CD4-positive, alpha-beta T cell treated with Interleukin-15 for 4 hours (primary cell): ENCODE measurements at regions not wholly inside any gene's neighbourhood (a gene's known extent, or its start where the extent isn't known, plus 50 kb on each side); places are given as distances from the start of the nearest gene placed in this dataset.

Experiments
- DNase-seq: peaks from one replicate; pipeline ENCODE4 v3.0.0-alpha.2; 2020; ENCODE audit warnings: low spot score

DNA sequence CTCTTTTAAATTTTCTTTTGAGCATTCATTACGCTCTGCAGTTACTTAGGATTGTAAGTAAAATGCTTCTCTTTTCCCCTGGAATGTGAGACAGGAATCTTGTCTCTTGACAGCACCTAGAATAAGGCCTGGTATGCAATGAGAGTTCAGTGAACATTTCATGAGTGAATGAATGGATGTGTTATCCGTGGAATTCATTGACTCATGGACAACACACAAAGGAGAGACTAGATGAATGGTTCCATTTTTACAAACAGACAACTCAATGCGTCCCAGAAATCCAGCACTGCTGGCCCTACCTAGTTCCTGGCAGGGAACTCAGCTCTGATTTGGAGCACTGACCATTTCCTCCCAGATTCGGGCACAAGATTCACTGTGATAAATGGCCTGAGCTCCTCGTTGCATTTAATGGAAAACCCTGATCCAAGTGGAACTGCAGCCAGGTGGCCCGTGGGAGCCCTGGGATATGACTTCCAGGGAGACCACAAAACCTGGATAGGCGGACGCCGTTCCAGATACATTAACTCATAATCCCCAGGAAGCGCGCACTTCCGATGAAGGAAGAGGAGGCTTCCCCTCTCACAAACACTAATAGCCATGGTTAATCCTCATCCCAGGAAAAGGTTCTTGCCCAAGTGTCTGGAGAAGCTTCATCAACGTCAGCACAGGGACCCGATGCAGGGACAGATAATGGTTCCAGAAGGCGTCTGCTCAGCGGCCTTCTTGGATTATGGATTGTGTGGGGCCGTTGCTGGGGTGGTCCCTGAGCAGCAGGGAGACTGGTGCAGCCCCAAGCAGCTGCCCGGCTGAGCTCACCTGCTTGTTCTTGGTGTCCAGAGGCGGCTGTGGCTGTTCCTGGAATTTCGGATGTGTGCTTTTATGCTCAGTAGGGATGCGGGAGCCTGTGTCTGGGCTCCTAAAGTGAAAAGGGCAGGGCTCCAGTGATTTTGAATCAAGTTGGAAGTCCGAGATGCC lies 211.1 kb upstream of the TSHZ3 start:
- DNase-seq, result no peak

DNA sequence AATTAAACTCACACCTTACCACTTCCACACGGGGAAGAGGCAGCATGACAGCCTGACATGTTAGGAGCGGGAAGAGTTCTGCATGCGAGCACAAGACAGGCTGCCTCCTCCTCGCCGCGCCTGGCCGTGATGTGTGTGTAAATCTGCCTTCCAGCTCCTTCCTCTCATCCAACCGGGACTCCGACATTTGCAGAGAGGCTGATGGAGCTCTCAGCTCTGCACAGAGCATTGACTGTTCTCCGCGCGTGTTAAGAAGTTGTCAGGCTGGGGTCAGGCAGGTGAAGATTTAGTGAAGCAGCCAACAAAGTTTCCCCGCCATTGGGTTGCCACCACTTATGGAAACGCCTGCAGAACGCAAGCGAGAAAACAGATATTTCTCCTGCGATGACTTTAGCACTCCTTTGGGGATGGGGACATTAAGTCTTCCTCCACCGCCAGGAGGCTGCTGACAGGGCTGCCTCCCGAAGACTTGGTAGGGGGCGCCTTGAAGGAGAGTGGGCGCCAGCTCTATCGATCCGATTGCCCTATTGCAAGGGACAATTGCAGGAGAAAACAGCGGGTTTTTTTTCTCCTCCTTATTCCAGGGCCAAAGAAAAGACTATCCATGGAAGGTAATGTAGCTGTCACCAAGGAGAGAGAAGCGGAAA lies 213.9 kb upstream of the TSHZ3 start:
- DNase-seq, result no peak

DNA sequence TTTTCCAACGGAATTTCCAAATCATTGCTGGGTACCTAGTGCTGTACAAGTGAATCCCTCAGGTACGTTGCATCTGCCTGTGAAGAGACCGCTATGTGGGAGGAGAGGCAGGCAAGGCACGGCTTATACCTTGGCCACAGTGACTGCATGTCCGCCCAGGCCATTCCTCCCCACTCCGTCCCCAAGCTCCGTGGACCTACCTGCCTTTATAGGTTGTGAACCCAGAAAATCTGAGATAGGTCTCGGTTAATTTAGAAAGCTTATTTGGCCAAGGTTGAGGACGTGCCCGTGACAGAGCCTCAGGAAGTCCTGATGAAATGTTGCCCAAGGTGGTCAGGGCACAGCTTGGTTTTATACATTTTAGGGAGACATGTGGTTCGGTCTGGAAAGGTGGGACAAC lies 218.5 kb upstream of the TSHZ3 start:
- DNase-seq, result no peak

DNA sequence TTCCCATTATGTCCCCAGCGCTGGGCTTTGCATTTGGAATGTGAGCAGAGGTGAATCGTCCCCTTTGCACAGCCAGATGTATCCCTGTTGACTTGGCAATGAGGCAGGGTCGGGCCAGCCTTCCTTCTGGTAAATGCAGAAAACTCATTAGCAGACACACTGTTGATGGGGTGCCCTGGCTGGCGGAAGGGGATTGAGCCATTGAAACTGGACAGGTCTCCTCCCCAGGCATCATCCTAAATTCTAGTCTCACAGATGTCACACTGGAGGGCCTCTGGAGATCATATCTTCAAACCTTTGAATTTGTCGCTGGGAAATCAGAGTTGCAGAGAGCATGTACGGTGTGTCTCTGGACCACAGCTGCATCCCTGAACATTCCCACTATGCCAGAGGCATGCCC lies 219.5 kb upstream of the TSHZ3 start:
- DNase-seq, result no peak

DNA sequence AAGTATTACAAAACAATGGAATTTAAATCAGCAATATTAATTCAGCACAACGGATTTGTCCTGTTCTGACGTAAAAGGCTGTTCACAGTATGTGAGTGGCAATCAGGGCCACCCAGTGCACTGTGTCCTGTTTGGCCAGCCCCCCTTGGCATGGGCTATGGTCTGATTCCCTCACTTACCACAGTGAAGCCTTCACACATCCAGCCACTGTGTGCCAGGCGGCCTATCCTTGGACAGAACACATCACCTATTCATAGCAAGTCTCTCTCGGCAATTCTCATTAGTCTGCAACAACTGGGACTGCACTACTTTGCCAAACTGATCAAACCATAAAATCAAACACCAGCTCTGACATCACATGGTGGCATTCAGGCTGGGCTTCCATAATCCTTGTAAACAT lies 221.5 kb upstream of the TSHZ3 start:
- DNase-seq, result no peak

DNA sequence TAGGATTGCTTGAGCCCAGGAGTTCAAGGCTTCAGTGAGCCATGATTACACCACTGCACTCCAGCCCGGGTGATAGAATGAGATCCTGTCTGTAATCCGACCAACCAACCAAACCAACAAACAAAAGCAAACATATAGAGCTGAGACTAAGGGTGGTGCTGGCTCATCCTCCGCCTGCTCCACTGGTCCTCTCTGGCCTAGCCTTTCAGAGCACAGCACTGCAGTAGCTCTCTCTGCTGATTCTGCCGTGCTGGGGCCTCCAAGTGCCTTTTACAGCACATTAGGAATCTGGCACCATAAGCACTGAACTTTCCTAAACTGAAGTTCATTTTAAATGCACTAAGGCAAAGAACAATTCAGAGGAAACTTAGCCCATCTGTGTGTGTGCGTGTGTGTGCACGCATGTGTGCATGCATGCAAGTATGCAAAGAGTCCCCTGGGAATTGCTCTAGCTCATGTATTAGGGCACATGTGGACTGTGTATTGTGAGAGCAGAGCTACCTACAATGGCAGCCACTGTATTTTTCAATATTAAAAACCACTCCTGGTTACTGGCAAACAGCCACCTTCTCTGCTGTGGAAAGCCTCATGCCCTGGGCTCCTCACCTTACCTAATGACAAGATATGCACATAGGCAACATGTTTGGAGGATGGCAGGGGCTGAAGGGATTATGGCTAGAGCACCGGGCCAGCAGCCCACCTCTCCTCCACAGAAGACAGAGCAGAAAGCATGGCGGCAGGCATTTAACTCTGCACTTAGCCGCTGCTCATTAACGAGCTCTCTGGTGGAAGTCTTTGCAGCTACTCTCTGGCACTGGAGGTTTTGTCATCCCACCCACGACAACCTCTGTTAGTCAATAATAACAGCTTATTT lies 223.1 kb upstream of the TSHZ3 start:
- no peak for DNase-seq

DNA sequence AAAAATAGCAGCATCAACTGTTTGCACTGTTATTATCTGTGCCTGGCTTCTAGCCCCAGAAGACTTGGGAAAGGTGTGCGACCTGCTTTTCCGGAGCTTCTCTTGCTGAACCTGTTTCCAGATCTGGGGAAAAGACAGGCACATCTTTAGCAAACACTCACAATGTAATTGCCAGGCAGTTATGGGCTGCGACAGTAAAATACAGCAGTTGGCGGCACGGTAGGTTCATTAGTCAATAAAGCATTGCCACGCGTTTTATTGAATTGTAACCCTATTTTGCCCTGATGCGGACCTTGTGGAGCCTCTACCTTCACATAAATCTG lies 223.7 kb upstream of the TSHZ3 start:
- no peak for DNase-seq

DNA sequence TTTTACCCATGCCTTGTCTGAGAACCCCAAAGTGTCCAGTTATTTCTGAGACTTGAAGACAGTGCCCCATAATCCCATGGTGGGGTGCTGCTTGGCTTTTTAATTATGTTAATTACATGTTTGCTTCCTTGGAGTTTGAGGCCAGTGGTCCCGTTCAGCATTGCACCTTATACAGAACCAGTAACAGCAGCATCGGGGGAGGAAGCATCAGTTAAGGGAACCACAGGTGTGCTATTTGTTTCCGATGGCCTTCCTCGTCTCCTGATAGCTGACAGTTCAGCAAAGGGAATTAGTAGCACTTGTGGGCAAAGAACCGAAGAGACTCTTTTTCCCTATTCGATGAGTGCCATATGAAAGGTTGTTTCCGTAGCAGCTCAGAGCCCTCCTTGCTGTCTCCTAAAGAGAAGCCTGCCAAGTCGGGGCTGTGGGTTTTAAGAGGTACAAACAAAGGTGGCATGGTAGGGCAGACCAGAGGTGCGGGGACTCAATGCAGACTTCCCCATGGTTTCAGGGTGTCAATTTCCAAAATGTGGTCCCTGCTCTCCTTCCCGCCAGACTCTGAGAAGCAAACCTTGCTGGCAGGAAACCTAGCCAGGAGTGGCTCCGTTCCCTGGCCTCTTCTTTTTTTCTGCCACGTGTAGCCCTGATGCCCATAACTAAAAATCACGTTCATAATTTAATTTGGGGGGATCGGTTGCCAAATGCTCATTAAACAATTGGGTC lies 225.2 kb upstream of the TSHZ3 start:
- no peak for DNase-seq

DNA sequence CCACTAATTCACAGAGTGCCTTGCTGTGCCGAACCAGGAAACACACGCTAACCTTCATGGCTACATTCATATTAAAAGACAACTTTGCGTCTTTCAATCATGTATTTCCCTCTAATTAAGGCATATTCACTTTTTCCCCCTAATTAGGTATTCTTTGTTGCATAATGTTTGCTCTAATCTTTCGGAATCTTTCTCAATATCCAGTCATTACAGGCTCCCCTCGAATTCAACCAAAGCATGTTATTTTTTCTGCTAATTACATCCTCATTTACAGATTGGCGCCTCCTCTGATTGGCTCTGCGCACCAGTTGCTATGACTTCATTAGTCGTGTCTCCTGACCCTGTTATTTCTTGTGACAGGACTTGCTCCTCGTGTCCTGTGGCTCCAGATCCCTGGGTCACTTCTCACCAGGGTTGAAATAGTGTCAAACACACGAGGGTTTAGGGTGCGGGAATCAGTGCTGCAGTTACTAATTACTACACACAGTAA lies 226.7 kb upstream of the TSHZ3 start:
- DNase-seq, result no peak

DNA sequence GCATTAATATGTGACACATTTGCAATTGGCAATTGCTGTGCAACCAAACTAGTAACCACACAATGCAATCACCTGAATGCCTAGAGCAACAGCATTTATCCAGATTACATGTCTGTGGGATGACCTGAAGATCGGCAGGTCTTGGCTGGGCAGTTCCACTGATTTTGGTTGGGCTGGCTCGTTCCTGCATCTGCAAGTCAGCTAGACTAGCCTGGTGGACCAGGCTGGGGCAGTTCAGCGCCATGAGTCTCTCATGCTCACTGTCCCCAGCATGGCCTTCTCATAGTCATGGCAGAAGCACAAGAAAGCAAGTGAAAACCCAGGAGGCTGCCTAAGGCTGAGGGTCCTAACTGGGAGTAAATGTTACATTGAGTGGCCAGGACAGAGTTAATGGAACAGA lies 229.1 kb upstream of the TSHZ3 start:
- DNase-seq, result no peak

DNA sequence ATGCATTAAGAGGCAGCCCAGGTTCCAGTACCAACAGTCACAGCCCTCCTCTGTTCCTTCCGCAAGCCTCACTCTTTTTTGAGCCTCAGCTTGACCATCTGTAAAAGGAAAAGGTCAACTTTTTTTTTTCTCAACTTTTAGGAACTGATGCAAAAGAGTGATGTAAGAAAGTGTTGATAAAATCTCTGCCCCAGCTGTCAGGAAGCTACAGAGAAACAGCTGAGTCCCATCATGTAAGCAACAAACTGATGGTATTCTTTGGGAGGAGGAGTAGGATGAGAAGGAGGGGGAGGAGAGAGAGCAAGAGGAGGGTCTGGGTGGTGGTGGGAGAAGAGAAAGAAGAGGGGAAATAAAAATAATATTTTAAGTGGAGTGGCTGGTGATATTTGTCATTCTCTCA lies 233.9 kb upstream of the TSHZ3 start:
- no peak for DNase-seq

DNA sequence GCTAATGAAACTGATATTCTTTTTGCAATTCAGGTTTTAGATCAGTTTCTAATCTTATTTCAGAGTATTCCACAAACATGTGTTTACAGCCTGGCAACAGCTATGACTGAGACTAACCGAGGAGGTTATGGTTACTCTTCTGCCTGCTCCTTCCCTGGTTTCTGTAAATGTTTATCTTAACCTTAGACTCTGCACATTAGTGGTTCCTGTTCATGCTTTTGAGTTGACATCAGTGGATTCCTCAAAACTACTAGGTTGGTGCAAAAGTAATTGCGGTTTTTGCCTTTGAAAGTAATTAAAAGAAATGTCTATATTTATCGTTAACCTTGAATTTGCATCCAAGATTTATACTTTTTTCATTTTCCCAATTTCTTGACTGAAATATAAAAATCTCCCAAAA lies 237.0 kb upstream of the TSHZ3 start:
- no peak for DNase-seq

DNA sequence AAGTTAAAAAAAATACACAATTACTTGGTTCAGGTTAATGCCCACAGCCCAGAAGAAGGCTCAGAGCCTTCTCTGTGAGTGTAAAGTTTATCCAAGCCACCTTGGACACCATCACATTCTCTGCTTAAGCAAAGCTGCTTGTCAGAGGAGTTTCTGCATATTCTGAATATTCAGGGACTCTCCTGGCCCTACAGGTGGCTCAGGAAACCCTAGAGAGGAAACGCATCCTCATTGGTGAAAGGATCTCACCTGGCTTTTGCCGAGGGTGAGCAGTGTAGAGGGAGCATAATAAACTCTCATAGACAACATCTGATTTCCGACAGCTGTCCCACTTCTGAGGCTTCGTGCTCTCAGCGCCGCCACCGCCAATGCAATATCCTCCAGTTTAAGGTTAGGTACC lies 239.9 kb upstream of the TSHZ3 start:
- no peak for DNase-seq

DNA sequence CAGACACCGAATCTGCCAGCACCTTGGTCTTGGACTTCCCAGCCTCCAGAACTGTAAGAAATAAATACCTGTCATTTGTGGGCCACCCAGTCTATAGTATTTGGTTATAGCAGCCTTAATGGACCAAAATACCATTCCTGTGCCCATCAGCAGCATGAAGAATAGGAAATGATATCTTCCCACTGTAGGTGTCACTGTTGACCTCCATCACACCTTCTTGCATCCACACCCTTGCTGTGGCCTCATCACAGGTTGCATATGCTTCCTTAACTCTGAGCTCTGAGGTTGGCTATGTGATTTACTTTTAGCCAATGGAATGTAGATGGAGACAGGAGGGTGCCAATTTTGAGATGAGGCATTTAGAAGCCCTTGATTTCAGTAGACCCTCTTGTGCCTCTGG lies 242.0 kb upstream of the TSHZ3 start:
- DNase-seq, result no peak

DNA sequence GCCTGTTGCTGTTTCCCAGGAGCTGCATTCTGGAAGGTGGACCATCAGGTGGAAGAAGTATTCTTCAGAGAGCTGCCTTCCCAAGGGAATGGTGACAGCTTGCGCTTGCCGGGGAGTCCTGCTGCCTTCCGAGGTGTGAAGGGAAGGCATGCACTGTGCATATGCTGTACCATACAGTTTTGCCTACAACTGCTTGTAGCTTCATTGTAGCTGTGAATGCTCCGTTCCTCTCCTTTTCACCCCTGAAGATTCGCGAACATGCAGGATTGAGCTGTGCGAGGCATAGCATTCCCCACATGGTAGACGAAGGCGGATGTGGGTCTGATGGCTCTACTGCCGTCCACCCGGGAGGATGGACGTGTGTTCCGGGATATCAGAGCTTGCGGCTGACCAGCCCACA lies 243.2 kb upstream of the TSHZ3 start:
- no peak for DNase-seq

DNA sequence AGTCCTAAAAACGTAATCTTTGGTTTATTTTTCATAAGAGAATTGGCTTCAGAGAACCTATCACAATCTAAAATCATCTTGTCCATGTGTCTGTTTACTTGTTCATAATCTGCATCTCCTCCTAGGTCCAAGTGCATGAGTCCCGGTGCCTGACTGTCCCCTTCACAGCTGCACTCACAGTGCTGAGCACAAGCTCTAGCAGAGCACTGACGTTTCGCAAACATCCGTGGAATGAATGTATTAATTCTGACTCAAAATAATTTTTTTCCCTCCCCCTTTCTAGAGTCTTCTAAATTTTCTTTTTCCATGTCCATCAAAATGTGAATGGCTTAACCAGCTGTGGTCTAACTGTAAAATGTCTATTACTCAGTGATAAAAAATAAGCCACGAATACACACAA lies 245.5 kb upstream of the TSHZ3 start:
- DNase-seq, result no peak

DNA sequence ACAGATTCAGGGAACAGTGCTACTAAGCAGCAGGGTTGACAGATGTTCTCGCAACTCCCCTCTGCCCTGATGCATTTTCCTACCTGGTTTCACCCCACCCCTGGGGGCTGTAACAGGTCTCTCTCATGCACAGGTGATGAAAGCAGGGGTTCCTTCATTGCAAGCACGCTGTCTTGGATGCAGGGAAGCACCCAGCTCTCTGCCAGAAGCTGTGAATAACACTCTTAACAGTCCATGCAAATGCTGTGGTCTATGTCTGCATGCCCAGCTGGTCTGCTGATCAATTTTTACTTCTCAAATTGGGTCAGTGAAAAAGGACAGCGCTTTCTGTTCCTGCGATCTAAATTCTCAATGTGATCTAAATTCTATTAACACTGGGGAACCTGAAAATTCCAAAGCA lies 246.3 kb upstream of the TSHZ3 start:
- no peak for DNase-seq

DNA sequence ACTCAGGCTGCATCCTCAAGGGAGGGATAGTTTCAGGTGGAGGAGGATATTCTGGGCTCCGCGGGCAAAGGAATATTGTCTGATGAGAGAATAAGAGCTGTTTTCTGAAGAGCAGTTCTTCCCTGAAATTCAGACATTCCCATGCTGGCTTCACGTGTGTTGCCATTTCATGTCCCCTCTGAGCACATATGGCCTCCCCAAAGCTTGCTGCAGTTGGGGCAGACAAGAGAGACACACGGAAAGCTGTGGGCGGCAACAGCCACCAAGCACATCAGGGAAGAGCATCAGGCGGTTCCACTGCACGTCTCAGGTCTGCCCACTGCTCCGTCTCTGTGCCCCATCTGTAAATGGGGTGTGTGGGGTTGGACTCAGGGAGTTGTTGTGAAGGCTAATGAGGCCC lies 247.5 kb upstream of the TSHZ3 start:
- no peak for DNase-seq

DNA sequence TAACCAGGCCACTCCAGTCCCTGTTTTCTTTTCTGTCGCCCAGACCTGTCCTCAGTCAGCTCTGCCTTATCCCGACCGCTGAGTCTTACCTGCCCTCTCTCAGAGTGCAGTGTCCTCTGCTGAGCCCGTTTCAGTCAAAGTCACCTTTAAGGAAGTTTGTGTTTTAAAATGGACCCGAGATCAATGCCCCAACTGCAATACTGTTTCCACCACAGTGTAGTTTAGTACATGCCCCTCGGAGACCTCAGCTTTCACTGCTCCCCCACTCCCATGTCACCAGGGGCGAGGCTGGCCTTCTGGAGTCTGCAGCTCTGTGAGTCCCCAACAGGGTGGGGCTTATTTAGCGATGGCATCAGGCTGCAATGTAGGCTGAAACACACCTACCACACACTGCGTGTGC lies 248.4 kb upstream of the TSHZ3 start:
- no peak for DNase-seq

DNA sequence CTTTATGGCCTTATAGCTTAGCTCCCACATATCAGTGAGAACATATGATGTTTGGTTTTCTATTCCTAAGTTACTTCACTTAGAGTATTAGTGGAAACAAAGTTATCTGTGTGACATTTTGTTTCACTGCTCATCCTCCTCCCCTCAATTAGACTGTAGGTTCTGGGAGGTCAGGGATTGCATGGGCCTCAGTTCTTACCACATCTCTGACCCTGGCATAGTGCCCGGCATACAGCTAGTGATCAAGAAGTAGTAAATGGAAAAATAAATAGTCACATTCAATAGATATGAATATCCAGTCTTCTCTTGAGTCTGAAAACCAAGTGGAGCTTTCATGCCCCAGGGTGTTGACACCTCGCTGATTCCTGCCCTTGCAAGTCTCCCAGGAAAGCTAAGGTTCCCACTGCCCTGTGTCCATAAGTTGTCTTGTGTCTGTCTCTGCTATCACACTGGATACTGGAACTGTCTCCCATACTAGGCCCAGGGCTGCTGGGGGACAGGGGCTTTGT lies 249.5 kb upstream of the TSHZ3 start:
- no peak for DNase-seq

DNA sequence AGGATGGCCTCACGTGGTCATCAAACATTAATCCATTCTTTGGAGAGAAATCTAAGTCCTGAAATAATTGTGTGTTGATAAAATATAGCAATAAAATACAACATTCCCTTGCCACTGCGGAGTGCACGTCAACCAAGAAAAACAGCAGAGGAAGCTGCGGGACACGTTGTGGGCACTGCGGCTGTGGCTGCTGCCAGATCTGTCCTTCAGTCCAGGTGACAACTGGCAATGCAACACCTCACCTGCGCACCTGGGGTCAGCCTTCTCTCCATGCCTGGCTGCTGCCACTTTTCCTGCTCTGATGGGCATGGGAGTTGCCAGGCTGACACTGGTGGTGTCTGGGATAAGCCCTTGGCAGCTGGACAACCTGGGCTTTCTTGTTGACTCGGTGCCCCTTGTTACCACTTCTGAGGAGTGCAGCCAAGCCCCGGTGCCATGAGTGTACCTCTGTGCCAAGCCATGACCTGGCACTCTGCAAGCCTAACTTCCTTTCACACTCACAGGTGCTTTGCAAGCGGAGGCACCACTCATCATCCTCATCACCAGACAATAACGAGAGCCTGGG lies 251.6 kb upstream of the TSHZ3 start:
- no peak for DNase-seq
